HG03039 (cell line): ENCODE measurements at regions not wholly inside any gene's neighbourhood (a gene's known extent, or its start where the extent isn't known, plus 50 kb on each side); places are given as distances from the start of the nearest gene placed in this dataset.
"Not testable (repeated sequence)": the region's sequence is repeated elsewhere in the genome, so short reads cannot be mapped to it uniquely, and the experiment has no call there.

Source experiments
- ATAC-seq: cut with Tn5 transposase; IDR thresholded peaks from one replicate; pipeline ENCODE4 v1.9.1; 2021; ENCODE audit warnings: mild to moderate bottlenecking, moderate library complexity; ENCODE audit not compliant: unreplicated experiment

DNA sequence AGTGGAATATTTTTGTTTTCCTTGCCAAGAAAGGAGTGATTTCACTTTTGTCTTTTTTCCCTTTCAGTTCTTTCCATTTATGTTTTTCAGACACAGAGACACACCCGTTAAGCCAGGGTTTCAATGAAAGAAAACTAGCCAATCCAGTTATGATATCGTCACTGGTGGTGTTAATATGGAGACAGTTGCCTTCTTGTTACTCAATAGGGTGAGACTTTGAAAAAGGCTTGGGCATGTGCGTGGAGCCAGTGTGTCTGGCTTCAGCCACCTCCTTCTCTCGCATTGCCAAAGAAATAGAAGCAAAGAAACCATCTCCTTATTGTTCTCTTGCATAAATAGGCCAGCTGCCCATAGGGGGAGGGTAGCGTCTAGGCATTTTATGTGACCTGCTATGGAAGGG lies 84.1 kb upstream of the DLX6 start:
- ATAC-seq, result no peak

DNA sequence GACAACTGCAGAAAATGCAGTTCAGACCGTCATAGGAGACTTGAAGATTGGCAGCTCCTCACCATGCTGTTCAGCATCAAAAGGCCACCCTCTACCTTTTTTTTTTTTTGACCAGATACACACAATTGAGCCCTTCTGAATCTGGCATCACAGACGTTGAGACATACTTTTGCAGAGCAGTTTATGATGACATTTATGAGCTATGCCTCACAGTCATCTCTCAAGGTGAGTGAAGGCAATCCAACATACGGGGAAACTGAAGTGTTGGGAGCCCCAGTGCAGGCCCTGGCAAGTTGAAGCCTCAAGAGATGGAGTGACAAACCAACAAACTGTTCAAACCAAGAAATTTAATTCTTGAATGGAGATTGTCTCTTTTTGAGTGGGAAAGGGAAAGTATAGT lies 83.6 kb upstream of the DLX6 start:
- ATAC-seq, result no peak

DNA sequence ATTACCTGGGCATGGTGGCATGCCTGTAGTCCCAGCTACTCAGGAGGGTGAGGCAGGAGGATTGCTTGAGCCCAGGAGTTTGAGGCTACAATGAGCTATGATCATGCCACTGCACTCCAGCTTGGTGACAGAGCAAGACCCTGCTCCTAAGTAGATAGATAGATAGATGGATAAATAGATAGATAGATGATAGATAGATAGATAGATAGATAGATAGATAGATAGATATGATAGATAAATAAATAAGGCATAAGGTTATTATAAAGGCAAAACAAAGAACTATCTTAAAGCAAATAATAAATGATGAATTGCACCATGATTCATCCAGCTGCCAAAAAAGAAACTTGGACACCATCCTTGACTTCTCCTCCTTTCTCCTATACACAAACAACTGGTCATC lies 82.0 kb upstream of the DLX6 start:
- ATAC-seq, result not testable (repeated sequence)

DNA sequence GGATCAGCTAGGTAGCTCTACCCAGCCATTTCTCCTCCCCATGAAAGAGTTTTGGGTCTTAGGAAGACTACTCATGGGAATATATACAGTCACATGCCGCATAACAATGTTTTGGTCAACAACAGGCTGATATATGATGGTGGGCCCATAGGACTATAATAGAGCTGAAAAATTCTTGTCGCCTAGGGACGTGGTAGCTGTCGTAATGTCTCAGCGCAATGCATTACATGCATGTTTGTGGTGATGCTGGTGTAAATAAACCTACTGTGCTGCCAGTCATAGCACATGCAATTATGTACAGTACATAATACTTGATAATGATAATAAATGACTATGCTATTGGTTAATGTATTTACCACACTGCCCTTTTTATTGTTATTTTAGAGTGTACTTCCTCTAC lies 78.2 kb upstream of the DLX6 start:
- ATAC-seq, result no peak

DNA sequence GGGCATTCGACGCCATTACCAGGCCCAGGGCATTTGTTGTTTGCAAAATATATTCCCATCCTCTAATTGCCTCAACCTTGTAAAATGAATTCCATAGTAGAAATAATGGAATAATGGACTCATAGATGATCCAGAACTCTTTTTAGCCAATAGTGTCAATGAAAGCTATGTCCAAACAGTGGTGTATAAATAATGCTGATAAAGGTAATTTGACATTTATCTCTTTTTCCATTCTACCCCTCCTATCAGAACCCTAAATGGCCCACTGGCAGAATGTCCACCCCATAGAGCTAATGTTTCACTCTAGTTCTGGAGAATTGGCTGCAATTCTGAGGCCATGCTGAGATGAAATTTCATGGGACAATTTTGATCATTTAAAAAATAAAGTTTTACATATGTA lies 76.4 kb upstream of the DLX6 start:
- ATAC-seq, result no peak

DNA sequence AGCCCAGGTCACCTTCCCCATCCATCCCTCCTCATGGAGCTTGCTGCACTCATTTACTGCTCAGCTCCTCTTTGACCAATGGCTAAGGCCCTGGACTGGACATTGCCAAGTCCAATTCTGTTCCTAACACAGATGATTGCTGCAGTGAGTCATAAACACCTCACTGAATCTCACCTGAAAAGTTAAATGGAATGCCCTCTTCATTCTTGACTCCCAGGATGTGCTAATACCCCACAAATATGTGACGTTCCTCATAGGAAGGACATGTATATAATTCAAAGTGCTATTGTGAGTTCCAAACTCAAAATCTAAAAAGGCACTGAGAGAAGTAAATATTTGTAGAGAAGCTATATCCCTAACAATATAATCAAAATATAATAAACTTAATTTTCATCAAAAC lies 73.5 kb upstream of the DLX6 start:
- ATAC-seq, result no peak

DNA sequence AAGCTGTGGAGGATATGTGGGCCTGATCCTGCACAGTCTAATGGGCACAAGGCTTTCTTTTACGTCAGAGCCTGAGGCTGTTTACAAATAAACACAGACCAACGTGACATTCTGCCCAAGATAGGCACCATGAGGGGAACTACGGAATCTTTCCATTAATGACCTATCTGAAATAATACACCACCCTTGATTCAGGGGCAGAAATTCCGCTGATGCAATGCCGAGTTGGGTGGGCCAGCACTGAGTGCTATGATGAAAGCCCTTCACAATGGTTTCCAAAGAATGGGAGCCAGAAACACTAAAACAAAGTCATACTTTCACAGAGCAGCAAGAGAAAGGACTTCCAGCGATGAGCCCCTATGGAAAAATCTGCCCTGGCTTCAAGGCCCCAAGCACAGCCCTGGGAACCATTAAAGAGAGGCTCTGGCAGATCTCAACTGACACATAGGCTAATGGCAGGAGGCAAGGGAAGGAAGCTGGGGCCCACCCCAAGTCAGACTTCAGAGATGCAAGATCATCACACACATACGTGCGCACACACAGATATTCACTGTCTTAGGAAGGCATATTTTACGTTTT lies 72.2 kb upstream of the DLX6 start:
- no peak for ATAC-seq

DNA sequence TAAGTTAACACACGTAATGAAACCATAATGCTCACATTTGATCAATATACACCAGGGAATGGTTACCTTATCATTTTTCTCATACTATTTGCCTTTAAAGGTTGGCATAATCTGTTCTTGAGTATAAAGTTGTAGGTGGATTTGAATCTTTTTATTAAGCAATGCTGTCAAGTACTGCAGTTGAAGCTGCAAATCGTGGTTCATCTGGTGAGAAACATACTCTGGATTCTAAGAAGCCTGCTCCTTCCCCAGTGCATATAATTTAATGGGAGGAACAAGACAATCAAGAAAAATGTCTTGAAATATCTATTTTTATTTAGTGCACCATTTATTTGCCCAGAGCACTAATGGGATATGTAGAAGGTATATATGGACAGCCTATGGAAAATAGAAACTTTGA lies 68.7 kb upstream of the DLX6 start:
- no peak for ATAC-seq

DNA sequence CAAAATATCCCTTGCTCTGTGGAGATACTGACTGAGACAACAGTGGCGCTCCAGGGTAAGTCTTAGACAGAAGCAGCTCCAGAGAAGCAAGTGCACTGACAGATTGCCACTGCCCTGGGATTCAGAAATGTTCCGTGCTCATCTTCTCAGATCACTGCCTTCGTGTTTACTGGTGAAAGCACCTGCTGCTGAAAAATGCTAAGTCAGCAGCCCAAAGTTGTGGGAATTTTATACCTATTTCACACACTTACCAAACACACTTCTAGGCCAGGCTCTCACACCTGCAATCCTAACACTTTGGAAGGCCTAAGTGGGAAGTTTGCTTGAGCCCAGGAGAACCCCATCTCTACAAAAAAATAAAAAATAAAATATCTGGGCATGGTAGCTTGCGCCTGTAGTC lies 63.2 kb upstream of the DLX6 start:
- ATAC-seq, result no peak

DNA sequence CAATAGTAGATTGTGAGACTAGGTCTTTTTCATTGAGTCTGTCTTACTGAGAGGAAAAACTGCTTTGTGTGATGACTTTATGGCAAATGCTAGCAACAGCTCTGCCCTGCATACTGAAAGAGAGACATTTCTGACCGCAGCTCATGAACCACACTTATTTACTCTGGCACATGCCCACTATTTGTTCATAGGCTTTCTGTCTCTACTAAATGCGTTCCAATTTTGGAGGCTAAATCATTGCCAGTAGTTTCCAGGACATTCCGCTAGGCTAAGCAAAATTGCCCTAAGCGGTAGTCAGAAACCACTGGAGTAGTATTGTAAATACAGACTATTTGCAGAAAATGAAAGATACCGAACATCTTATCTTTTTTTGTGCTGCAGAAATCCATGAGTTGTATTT lies 55.6 kb upstream of the DLX6 start:
- ATAC-seq, result no peak

DNA sequence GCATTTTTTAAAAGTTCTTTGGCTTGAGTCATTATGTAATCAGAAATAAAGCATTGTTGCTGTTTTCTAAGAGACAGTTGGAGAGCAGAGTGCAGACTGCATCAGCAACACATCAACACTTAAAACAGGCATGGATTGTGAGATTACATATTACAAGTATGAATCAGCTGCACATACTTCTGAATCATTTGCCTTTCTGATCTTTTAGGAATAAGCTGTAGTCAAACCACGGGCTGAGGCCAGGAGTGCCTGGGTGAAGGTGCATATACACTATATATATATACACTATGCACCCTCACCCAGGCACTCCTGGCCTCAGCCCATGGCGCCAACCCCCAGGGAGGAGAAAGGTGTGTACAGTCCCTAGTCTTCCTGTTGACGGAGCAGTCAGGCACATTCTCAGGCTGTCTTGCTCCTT lies 52.4 kb upstream of the DLX6 start:
- no peak for ATAC-seq

DNA sequence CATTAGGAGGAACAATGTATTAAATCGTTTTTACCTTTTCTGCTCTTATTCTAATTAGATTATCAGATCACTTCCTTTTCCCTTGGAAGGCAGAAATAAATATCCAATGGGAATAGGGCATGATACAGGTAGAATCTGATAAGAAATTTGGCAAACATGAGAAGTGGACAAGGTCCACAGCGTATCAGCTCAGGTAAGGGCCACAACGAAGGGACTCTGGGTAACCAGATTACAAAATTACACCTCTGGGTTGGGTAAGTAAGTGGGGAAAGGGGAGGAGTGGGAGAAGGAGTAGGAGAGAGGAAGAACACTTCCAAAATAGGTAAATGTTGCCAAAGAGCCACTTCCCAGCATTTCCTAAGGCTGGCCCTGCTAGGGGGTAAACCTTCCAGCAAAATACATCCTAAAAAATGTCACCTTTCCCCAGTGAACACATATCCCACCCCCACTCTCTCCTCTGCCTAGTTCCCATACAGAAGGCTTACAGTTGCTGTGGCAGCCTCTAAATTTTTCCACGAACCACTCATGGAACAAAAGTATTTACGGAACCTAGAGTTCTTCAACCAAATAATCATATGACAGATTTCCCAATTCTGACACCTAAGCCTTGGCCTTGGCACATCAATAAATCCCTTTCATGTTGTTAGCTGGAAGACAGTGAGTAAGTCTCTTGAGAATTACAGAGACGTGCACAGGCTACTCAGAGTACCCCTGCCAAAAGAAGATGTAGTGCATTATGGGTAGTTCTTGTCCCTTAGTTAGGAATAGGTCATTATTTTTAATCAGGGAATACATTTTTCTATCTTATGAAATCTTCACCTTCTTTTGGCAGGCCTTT lies 51.5 kb upstream of the DLX6 start:
- no peak for ATAC-seq
